HEK293 (cell line): ENCODE measurements at regions not wholly inside any gene's neighbourhood (a gene's known extent, or its start where the extent isn't known, plus 50 kb on each side); places are given as distances from the start of the nearest gene placed in this dataset.

Source experiments
- CTCF ChIA-PET: fragments of 350-600 bp; formaldehyde crosslinking; extraction: SDS; loops from one replicate; lab custom pipeline; 2021; ENCODE audit warnings: antibody characterized with exemption; lab: Yijun Ruan, JAX
- POLR2A ChIA-PET: fragments of 300-600 bp; formaldehyde crosslinking; extraction: SDS; loops from one replicate; lab custom pipeline; 2020; ENCODE audit warnings: antibody characterized with exemption, inconsistent platforms; lab: Yijun Ruan, JAX
- H3K27ac ChIP-seq: fragments of 200-500 bp; sonication (Bioruptor generic); 2 replicates; pipeline ENCODE4 v1.5.1; 2014; ENCODE audit warnings: low read depth, low read length, control low read depth, inconsistent platforms; ENCODE audit errors: extremely low read depth
- H3K36me3 ChIP-seq, 2 experiments: fragments of 200-500 bp in 1 of 2; sonication (Bioruptor generic) in 1 of 2; 1 replicate in 1 of 2; 2 replicates in 1 of 2; pipeline ENCODE4 v1.5.1; 2014 to 2017; ENCODE audit warnings: inconsistent platforms in 2 of 2, low read length in 2 of 2; ENCODE audit not compliant: control insufficient read depth in 2 of 2, insufficient read depth in 1 of 2
- H3K4me1 ChIP-seq: fragments of 200-500 bp; sonication (Bioruptor generic); 2 replicates; pipeline ENCODE4 v1.5.1; 2014; ENCODE audit warnings: mild to moderate bottlenecking, low read length, inconsistent platforms; ENCODE audit not compliant: control insufficient read depth, insufficient read depth
- H3K4me3 ChIP-seq: 2 replicates; pipeline ENCODE4 v1.5.1; 2011; ENCODE audit warnings: low read depth, mild to moderate bottlenecking, control low read depth, low read length, moderate library complexity
- H3K9me3 ChIP-seq: fragments of 200-500 bp; sonication (Bioruptor generic); 2 replicates; pipeline ENCODE4 v1.5.1; 2014; ENCODE audit warnings: low read depth, low read length, inconsistent platforms; ENCODE audit not compliant: control insufficient read depth, insufficient read depth
- HIC1 ChIP-seq: fragments of 450-650 bp; formaldehyde crosslinking; IDR thresholded peaks from 2 replicates; pipeline ENCODE4 v1.5.1; 2016; ENCODE audit warnings: missing biosample characterization, missing genetic modification characterization
- HOXA7 ChIP-seq: sonication (generic); formaldehyde crosslinking; IDR thresholded peaks from 2 replicates; pipeline ENCODE4 v1.8.1; 2022; ENCODE audit warnings: missing genetic modification reagents, borderline replicate concordance
- PATZ1 ChIP-seq: fragments of 450-650 bp; formaldehyde crosslinking; IDR thresholded peaks from 2 replicates; pipeline ENCODE4 v1.5.1; 2016; ENCODE audit warnings: missing biosample characterization, missing genetic modification characterization
- PRDM10 ChIP-seq: fragments of 450-650 bp; formaldehyde crosslinking; IDR thresholded peaks from 2 replicates; pipeline ENCODE4 v1.5.1; 2016; ENCODE audit warnings: missing biosample characterization, missing genetic modification characterization
- ZNF148 ChIP-seq: fragments of 450-650 bp; formaldehyde crosslinking; IDR thresholded peaks from 2 replicates; pipeline ENCODE4 v1.5.0; 2017; ENCODE audit warnings: missing biosample characterization, missing genetic modification characterization, borderline replicate concordance
- ZNF211 ChIP-seq: fragments of 450-650 bp; formaldehyde crosslinking; IDR thresholded peaks from 2 replicates; pipeline ENCODE4 v1.5.1; 2016; ENCODE audit warnings: low read depth, missing biosample characterization, missing genetic modification characterization
- ZNF600 ChIP-seq: fragments of 450-650 bp; formaldehyde crosslinking; IDR thresholded peaks from 2 replicates; pipeline ENCODE4 v1.5.1; 2016; ENCODE audit warnings: missing biosample characterization, missing genetic modification characterization

GRCh38 chr3:10557250-10557649 lies 51.9 kb upstream of the ATP2B2 start (continued):
- no peak for TF ChIP-seq ZNF148 (tag by site-specific recombination)
- TF ChIP-seq ZNF211 (tag by site-specific recombination) = no peak
- TF ChIP-seq PRDM10 (tag by site-specific recombination) = no peak
- TF ChIP-seq ZNF600 (tag by site-specific recombination) = no peak
- TF ChIP-seq HOXA7 (CRISPR knock-in tag) = no peak

GRCh38 chr3:10557781-10558373 lies 52.5 kb upstream of the ATP2B2 start:
- Histone ChIP-seq H3K4me1 (no peaks in the 10 kb centered on the region), H3K9me3 (no peaks in the 10 kb centered on the region), H3K36me3 (no peaks in the 10 kb centered on the region), H3K27ac (no peak overlapping the region), H3K4me3 (no peak overlapping the region)
- POLR2A ChIA-PET = no interaction called here
- TF ChIP-seq HIC1 (no peak), PRDM10 (tag by site-specific recombination) (0 out of 2 replicates have a peak, but pooled peaks have one; percentile 39), PATZ1 (tag by site-specific recombination) (no peak)
- CTCF ChIA-PET = no interaction called here
